ENCODE measurements at regions not wholly inside any gene's neighbourhood (a gene's known extent, or its start where the extent isn't known, plus 50 kb on each side); places are given as distances from the start of the nearest gene placed in this dataset.

- H3K4me3 ChIP-seq (ENCODE audit: low read length in 3 of 3): no peak overlapping the region
- FAIRE-seq (no peak), DNase-seq (no peak)
- no peak overlapping the region for H3K9ac ChIP-seq (ENCODE audit: low read length in 3 of 3)
- no peak overlapping the region for H3K27ac ChIP-seq (ENCODE audit: low read depth in 2 of 2, low read length in 2 of 2)
- H3K9me3 ChIP-seq (ENCODE audit: control insufficient read depth in 2 of 3, insufficient read depth in 1 of 3, low read length in 3 of 3): no peaks in the 10 kb centered on the region
- TF ChIP-seq CTCF (IDR thresholded peaks at IDR 0.05; ENCODE audit: borderline replicate concordance, extremely low read depth, insufficient read depth): no peak
- intact Hi-C loops (cut with DNase I): no loop called here
- no peaks in the 10 kb centered on the region for H3K27me3 ChIP-seq (ENCODE audit: control insufficient read depth, insufficient read depth, low read length)
- no peaks in the 10 kb centered on the region for H3K36me3 ChIP-seq (ENCODE audit: control insufficient read depth in 2 of 3, insufficient read depth in 3 of 3, low read length in 3 of 3)
- H3K4me1 ChIP-seq (ENCODE audit: control insufficient read depth in 2 of 3, insufficient read depth in 2 of 3, low read depth in 1 of 3, low read length in 3 of 3): peaks cover 0 to 2% (median 0%) of the 10 kb centered on the region in 3 donors
Measured at GRCh38 chr3:188058569-188059184, 95.3 kb upstream of the LPP start.

GRCh38 chr3:188059351-188059750, 94.6 kb upstream of the LPP start:
- Histone ChIP-seq H3K36me3 (ENCODE audit: control insufficient read depth in 2 of 3, insufficient read depth in 3 of 3, low read length in 3 of 3) (no peaks in the 10 kb centered on the region), H3K27ac (ENCODE audit: low read depth in 2 of 2, low read length in 2 of 2) (no peak overlapping the region), H3K9me3 (ENCODE audit: control insufficient read depth in 2 of 3, insufficient read depth in 1 of 3, low read length in 3 of 3) (no peaks in the 10 kb centered on the region), H3K9ac (ENCODE audit: low read length in 3 of 3) (no peak overlapping the region), H3K4me3 (ENCODE audit: low read length in 3 of 3) (no peak overlapping the region), H3K27me3 (ENCODE audit: control insufficient read depth, insufficient read depth, low read length) (no peaks in the 10 kb centered on the region), H3K4me1 (ENCODE audit: control insufficient read depth in 2 of 3, insufficient read depth in 2 of 3, low read depth in 1 of 3, low read length in 3 of 3) (no peaks in the 10 kb centered on the region)
- no peak for FAIRE-seq
- DNase-seq: no peak
- intact Hi-C loops (cut with DNase I): no loop called here
- no peak for TF ChIP-seq CTCF (IDR thresholded peaks at IDR 0.05; ENCODE audit: borderline replicate concordance, extremely low read depth, insufficient read depth)

- intact Hi-C loops (cut with DNase I): no loop called here
- no peaks in the 10 kb centered on the region for H3K36me3 ChIP-seq (ENCODE audit: control insufficient read depth in 2 of 3, insufficient read depth in 3 of 3, low read length in 3 of 3)
- DNase-seq (no peak), FAIRE-seq (no peak)
- H3K27me3 ChIP-seq (ENCODE audit: control insufficient read depth, insufficient read depth, low read length): no peaks in the 10 kb centered on the region
- no peak overlapping the region for H3K9ac ChIP-seq (ENCODE audit: low read length in 3 of 3)
- H3K4me1 ChIP-seq (ENCODE audit: control insufficient read depth in 2 of 3, insufficient read depth in 2 of 3, low read depth in 1 of 3, low read length in 3 of 3): no peaks in the 10 kb centered on the region
- no peaks in the 10 kb centered on the region for H3K9me3 ChIP-seq (ENCODE audit: control insufficient read depth in 2 of 3, insufficient read depth in 1 of 3, low read length in 3 of 3)
- no peak overlapping the region for H3K27ac ChIP-seq (ENCODE audit: low read depth in 2 of 2, low read length in 2 of 2)
- no peak for TF ChIP-seq CTCF (IDR thresholded peaks at IDR 0.05; ENCODE audit: borderline replicate concordance, extremely low read depth, insufficient read depth)
- H3K4me3 ChIP-seq (ENCODE audit: low read length in 3 of 3): no peak overlapping the region
Measured at GRCh38 chr3:188060264-188060835, 93.6 kb upstream of the LPP start.

Measured in kidney (tissue), 13 donors.